VCaP (cell line): ENCODE measurements at regions not wholly inside any gene's neighbourhood (a gene's known extent, or its start where the extent isn't known, plus 50 kb on each side); places are given as distances from the start of the nearest gene placed in this dataset.
"Not testable (repeated sequence)": the region's sequence is repeated elsewhere in the genome, so short reads cannot be mapped to it uniquely, and the experiment has no call there.

Experiments used
- H3K27ac ChIP-seq: fragments of 450-650 bp; 2 replicates; pipeline ENCODE4 v1.5.1; 2017
- TF ChIP-seq, protein P1 (sequence below): fragments of 450-650 bp; conservative IDR thresholded peaks from 2 replicates; pipeline ENCODE4 v1.5.1; 2017; ENCODE audit warnings: mild to moderate bottlenecking, moderate library complexity

DNA sequence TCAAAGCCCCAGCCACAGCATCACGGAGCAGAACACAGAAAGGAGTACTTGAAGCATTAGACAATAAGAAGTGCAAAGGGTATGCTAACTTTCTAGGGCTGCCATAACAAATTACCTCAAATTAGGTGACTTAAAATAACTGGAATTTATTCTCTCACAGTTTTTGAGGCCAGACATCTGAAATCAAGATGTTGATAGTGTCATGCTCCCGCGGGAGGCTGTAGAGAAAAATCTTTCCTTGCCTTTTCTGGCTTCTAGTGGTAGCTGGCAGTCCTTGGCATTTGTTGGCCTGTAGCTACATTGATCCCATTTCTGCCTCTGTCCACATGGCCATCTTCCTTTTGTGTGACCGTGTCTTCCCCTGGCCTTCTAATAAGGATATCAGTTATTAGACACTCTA, 51.9 kb upstream of the SPDL1 start:
- H3K27ac ChIP-seq = no peak overlapping the region
- TF ChIP-seq, protein P1, sequence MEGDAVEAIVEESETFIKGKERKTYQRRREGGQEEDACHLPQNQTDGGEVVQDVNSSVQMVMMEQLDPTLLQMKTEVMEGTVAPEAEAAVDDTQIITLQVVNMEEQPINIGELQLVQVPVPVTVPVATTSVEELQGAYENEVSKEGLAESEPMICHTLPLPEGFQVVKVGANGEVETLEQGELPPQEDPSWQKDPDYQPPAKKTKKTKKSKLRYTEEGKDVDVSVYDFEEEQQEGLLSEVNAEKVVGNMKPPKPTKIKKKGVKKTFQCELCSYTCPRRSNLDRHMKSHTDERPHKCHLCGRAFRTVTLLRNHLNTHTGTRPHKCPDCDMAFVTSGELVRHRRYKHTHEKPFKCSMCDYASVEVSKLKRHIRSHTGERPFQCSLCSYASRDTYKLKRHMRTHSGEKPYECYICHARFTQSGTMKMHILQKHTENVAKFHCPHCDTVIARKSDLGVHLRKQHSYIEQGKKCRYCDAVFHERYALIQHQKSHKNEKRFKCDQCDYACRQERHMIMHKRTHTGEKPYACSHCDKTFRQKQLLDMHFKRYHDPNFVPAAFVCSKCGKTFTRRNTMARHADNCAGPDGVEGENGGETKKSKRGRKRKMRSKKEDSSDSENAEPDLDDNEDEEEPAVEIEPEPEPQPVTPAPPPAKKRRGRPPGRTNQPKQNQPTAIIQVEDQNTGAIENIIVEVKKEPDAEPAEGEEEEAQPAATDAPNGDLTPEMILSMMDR = no peak

DNA sequence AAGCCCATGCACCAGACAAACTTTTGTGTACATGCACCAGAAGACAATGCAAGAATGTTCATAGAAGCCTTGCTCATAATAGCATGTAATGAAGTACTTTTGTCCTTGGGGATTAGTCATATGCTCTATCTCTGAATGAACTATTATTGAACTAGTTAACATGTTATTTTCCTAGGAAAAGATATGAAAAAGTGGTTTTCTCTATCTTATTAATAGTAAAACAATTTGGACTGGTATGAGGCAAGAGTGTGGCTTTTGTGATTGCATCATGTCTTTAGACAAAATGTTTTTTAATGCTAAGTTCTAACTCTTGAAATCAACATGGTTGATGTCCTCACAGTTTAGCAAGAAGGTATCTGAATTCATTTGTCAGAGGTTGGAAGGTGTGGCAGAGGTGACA, 55.7 kb upstream of the SPDL1 start:
- TF ChIP-seq, protein P1 = no peak
- H3K27ac ChIP-seq = no peak overlapping the region

DNA sequence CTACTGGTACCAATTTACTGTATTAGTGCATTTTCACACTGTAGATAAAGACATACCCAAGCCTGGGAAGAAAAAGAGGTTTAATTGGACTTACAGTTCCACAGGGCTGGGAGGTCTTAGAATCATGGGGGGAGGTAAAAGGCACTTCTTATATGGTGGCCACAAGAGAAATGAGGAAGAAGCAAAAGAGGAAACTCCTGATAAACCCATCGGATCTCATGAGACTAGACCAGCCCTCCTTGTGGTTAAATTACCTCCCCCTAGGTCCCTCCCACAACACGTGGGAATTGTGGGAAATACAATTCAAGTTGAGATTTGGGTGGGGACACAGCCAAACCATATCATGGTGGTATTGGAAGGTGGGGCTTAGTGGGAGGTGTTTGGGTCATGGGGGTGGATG, 56.5 kb upstream of the SPDL1 start:
- H3K27ac ChIP-seq = no peak overlapping the region
- TF ChIP-seq, protein P1 = no peak

DNA sequence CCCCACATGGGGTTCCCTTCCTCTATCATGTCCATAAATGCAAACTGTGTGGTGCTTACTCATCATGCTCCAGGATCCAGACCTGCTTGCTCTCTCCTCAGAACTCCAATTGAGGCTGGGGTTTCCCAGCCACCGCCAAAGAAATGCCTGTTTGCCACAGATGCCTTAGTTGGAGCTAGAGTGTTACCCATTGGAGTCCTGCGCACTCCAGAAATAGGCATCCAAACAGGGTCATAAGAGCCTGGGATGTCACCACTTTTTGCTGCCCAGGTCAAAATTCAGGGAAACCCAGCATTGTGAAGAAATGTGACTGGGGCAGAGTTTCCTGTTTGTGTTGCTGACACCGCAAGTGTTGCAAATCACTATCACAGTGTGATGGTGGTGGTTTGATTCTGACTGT, 60.7 kb upstream of the SPDL1 start:
- TF ChIP-seq, protein P1 = no peak
- H3K27ac ChIP-seq = no peak overlapping the region

DNA sequence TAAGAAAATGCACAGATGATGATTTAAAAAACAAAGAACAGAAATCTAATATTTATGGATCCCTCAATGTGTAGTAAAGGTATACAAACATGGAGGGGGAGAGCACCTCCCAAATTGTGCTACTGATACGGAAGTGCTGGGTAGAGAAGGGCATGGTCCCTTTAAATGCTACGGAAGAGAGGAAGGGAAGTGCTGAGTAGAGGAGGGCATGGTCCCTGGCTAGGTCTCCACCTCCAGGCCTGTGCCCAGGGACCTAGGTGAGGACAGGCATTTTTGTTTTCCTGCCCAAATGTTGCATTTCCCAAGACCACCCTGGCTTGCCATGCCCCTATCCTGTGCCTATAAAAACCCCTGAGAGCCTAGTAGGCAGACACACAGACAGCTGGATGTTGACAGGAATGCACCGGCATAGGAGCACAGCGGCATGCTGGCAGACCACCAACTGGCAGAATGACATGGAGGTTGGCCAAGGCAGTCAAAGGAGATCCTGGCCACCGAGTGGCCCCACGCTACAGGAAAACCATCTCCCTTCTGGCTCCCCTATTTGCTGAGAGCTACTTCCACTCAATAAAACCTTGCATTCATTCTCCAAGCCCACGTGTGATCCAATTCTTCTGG, 62.1 kb upstream of the SPDL1 start:
- H3K27ac ChIP-seq = no peak overlapping the region
- TF ChIP-seq, protein P1 = no peak

DNA sequence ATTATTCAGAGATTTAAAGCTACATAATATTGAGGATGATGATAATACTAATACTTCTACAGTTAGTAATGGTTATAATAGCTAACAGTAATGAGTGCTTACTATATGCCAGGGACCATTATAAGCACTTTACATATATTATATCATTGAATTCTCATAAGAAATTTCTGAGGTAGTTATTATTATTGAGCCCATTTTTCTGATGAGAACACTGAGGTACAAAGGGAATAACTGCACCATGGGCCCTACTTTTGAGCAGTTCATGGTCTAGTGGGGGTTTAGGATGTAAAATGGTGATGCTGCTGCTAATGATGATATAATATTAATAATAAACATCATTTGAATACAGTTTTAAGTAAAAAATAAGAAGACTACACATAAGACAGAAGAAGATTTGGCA, 64.2 kb upstream of the SPDL1 start:
- H3K27ac ChIP-seq = no peak overlapping the region
- TF ChIP-seq, protein P1 = no peak

DNA sequence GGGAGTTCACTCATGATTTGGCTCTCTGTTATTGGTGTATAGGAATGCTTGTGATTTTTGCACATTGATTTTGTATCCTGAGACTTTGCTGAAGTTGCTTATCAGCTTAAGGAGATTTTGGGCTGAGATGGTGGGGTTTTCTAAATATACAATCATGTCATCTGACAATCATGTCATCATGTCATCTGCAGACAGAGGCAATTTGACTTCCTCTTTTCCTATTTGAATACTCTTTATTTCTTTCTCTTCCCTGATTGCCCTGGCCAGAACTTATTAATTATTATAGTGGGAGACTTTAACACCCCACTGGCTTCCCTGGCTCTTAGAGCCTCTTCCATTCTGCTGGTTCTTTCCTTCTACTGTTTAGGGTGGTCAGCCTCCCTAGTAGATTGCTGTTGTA, 64.8 kb upstream of the SPDL1 start:
- not testable (repeated sequence) for H3K27ac ChIP-seq

DNA sequence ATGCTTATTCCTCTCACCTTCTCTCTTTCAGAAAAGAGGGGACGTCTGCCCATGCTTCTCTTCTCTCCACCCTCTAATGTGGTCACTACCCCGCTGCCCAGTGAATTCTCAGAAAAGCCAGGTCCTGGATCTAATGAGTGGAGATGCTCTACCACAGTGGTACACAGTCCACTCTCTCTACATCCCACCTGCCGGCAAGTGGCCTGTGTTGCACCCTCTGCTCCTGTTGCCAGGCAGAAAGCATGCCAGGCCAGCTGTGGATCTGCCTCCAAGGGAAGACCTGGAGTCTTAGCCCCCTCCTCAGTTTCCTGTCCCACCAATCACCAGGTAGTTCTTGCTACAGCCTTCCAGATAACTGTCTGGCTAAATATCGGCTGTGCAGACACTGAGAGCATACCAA, 71.2 kb upstream of the SPDL1 start:
- H3K27ac ChIP-seq = no peak overlapping the region
- TF ChIP-seq, protein P1 = no peak
